PFSK-1 (cell line): ENCODE measurements at regions not wholly inside any gene's neighbourhood (a gene's known extent, or its start where the extent isn't known, plus 50 kb on each side); places are given as distances from the start of the nearest gene placed in this dataset.

Source experiments
- FOXP2 ChIP-seq: optimal IDR thresholded peaks from 2 replicates; pipeline ENCODE3; 2011; ENCODE audit warnings: borderline replicate concordance, control low read depth, inconsistent platforms; ENCODE audit not compliant: insufficient read depth; ENCODE audit errors: extremely low read length, extremely low read depth
- POLR2AphosphoS5 ChIP-seq: IDR thresholded peaks from 2 replicates; pipeline ENCODE4 v1.6.1; 2012; ENCODE audit warnings: low read depth, mild to moderate bottlenecking, control low read depth, low read length, moderate library complexity
- REST ChIP-seq, 2 experiments: IDR thresholded peaks; 2 replicates each; pipeline versions ENCODE4 v1.6.1 to v1.8.0; 2011 to 2012; ENCODE audit warnings: low read depth in 2 of 2, low read length in 2 of 2, control low read depth in 1 of 2, inconsistent platforms in 1 of 2, mild to moderate bottlenecking in 1 of 2, moderate library complexity in 1 of 2; ENCODE audit not compliant: insufficient read depth in 1 of 2
- SIN3A ChIP-seq: IDR thresholded peaks from 2 replicates; pipeline ENCODE4 v1.6.1; 2012; ENCODE audit warnings: mild to moderate bottlenecking, low read length, moderate library complexity, borderline replicate concordance; ENCODE audit not compliant: insufficient read depth
- TAF1 ChIP-seq: IDR thresholded peaks from 2 replicates; pipeline ENCODE4 v1.6.1; 2012; ENCODE audit warnings: low read length, control low read depth, borderline replicate concordance; ENCODE audit not compliant: insufficient read depth

DNA sequence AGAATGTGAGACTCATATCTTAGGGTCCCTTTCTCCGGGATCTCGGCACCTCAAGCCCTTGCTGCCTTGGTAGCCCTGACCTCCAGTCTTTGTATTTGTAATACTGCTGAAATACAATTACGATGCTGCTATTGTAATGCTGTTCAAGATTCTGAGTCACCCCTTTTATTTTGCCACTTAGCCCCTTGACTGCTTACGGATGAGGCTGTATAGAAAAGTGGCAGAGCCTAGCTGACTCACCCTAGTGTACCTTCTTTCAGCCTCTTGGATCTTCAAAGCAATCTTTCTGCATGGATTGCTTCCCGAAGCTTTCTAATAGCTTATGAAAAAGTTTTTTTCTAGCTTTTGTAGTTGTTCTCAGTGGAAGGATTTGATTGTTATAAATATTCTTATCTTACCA lies 187.9 kb downstream of the KCNJ2 start:
- TF ChIP-seq POLR2AphosphoS5, result no peak
- TF ChIP-seq TAF1, result no peak
- no peak for TF ChIP-seq SIN3A

DNA sequence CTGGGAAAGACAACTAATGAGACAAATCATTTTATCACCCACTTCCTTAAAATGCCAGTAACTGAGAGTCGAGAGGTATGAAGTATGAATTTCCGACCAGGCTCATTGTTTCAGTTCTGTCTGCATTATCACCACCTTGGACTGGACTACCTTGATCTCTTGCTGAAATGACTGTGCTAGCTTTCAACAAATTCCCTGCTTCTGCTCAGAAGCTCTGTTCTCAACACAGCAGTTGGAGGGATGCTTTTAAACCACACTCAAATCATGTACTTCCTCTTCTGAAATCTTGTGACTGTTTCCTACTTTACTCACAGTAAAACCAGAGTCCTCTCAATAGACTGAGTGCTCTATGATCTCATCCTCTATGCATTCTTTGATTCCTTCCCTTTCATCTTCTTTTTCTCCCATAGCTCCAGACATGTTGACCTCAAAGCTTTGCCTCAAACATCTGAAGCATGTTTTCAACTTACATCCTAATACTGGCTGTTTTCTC lies 195.8 kb downstream of the KCNJ2 start:
- TF ChIP-seq SIN3A (no peak), TAF1 (no peak), FOXP2 (no peak), REST (IDR thresholded peaks at IDR 0.05; ENCODE audit: insufficient read depth in 1 of 2, low read depth in 2 of 2, low read length in 2 of 2) (no peak), POLR2AphosphoS5 (no peak)

GRCh38 chr17:70366386-70366785 lies 197.1 kb downstream of the KCNJ2 start:
- TF ChIP-seq FOXP2 (no peak), POLR2AphosphoS5 (no peak), SIN3A (no peak), TAF1 (no peak), REST (IDR thresholded peaks at IDR 0.05; ENCODE audit: insufficient read depth in 1 of 2, low read depth in 2 of 2, low read length in 2 of 2) (no peak)

DNA sequence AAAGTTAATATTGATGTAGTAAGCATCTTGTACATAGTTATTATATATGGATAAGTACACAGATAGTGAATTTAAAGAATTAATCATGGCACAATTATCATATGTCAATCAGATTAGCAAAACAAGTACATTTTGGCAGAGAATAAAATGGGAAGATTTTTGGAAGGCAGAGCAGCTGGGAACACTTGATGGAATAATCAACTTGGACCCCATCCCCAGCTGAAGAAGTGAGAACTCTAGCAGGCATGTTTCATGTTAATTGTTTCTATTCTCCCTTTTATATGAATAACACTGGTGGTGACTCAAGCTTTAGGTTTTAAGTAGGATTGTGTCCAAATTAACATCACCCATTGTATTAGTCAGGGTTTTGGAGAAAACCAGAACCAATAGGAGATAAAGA lies 198.7 kb downstream of the KCNJ2 start:
- no peak for TF ChIP-seq REST (IDR thresholded peaks at IDR 0.05; ENCODE audit: insufficient read depth in 1 of 2, low read depth in 2 of 2, low read length in 2 of 2)
- no peak for TF ChIP-seq SIN3A
- no peak for TF ChIP-seq POLR2AphosphoS5
- TF ChIP-seq TAF1, result no peak
- no peak for TF ChIP-seq FOXP2

- TF ChIP-seq TAF1 (no peak), SIN3A (no peak), POLR2AphosphoS5 (no peak), REST (IDR thresholded peaks at IDR 0.05; ENCODE audit: insufficient read depth in 1 of 2, low read depth in 2 of 2, low read length in 2 of 2) (no peak)
Observed at GRCh38 chr17:70369391-70369790, 200.1 kb downstream of the KCNJ2 start.

DNA sequence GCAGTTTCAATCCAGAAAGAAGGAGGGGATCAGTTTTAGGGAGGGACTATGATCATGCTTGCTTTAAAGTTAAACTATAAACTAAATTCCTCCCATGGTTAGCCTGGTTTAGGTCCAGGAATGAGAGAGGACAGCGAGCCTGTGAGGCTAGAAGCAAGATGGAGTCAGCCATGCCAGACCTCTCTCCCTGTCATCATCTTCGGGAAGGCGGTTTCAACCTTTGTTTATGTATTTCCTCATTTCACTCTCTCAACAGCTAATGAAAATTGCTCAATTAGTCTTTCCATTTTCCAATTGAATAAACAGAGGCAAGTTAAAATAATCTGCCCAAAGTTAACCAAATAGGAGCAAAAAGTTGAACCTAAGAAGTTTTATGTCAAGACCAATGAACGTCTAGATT lies 201.5 kb downstream of the KCNJ2 start:
- TF ChIP-seq POLR2AphosphoS5 (no peak), FOXP2 (no peak), REST (IDR thresholded peaks at IDR 0.05; ENCODE audit: insufficient read depth in 1 of 2, low read depth in 2 of 2, low read length in 2 of 2) (no peak), SIN3A (no peak), TAF1 (no peak)
